Testis (tissue), 2 donors: ENCODE measurements at regions not wholly inside any gene's neighbourhood (a gene's known extent, or its start where the extent isn't known, plus 50 kb on each side); places are given as distances from the start of the nearest gene placed in this dataset.

Experiments used
- DNase-seq: peaks from one replicate; pipeline ENCODE4 v3.0.0-alpha.2; 2019
- H3K27ac ChIP-seq, 2 donors: fragments of 200-600 bp; sonication (generic); one replicate each; pipeline ENCODE4 v1.5.1; 2019
- H3K27me3 ChIP-seq: fragments of 200-600 bp; sonication (generic); one replicate; pipeline ENCODE4 v1.5.1; 2019
- H3K36me3 ChIP-seq: fragments of 200-600 bp; sonication (generic); one replicate; pipeline ENCODE4 v1.5.1; 2017; ENCODE audit warnings: low read depth; ENCODE audit errors: missing control alignments
- H3K4me1 ChIP-seq: fragments of 200-600 bp; sonication (generic); one replicate; pipeline ENCODE4 v1.5.1; 2019
- H3K4me3 ChIP-seq, 2 donors: fragments of 200-600 bp; sonication (generic); one replicate each; pipeline ENCODE4 v1.5.1; 2017 to 2019
- H3K9me3 ChIP-seq: fragments of 200-600 bp; sonication (generic); one replicate; pipeline ENCODE4 v1.5.1; 2017
- CTCF ChIP-seq, 3 experiments: fragments of 450-650 bp in 2 of 3; fragments of 200-600 bp in 1 of 3; sonication (generic) in 1 of 3; IDR thresholded peaks; one replicate each; pipeline ENCODE4 v1.5.1; 2016 to 2019; ENCODE audit warnings: antibody characterized with exemption in 3 of 3, mild to moderate bottlenecking in 2 of 3, moderate library complexity in 1 of 3
- POLR2A ChIP-seq: fragments of 450-650 bp; IDR thresholded peaks from one replicate; pipeline ENCODE4 v1.6.1; 2017; ENCODE audit warnings: antibody characterized with exemption, mild to moderate bottlenecking, moderate library complexity
- WGBS, 2 donors: methylation state at CpG; one replicate each; pipeline ENCODE4 v1.1.5; 2018; 5-methylcytosine and 5-hydroxymethylcytosine counted together
- intact Hi-C: fragments of 100-400 bp; cut with DNase I; formaldehyde crosslinking; loops from one replicate; pipeline ENCODE4 v1.15.1; 2023; ENCODE audit warnings: low total_unique reads
- small RNA-seq, 2 donors: library from RNA; depleted of rRNA; stranded (forward); fragments of <200 nt; gene quantifications; one replicate each; pipeline ENCODE3, GENCODE V24; 2016

DNA sequence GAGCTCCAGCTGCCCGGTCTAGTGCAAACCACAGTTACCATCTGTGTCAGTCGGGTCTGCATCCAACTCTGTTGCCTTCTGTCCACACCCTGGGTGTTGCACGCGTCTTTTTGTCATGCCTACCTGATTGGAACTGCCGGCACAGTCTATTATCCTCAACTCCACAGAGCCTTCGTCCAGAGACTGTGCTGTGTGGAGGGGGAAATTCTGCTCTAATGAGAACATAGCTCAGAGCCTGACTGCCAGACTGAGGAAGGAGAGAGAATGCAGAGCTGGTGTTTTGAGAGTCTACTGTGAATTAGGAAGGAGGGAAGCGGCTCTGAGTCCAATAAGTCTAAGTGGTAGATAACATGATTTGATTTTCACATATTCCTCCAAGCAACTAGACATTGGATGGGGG lies 68.3 kb upstream of the GPR139 start:
- Histone ChIP-seq H3K4me3 (no peak overlapping the region), H3K9me3 (no peaks in the 10 kb centered on the region), H3K4me1 (no peaks in the 10 kb centered on the region), H3K27ac (no peak overlapping the region), H3K27me3 (no peaks in the 10 kb centered on the region), H3K36me3 (no peaks in the 10 kb centered on the region)
- DNase-seq, result no peak
- no peak for TF ChIP-seq POLR2A
- TF ChIP-seq CTCF (IDR thresholded peaks at IDR 0.05), result no peak
- intact Hi-C loops, result no loop called here
- WGBS, 2 donors, result 82 to 84% methylated on average over 6 to 7 of the region's 7 CpGs

- H3K27ac ChIP-seq, result no peak overlapping the region
- intact Hi-C loops, result no loop called here
- H3K9me3 ChIP-seq, result no peaks in the 10 kb centered on the region
- H3K36me3 ChIP-seq, result no peaks in the 10 kb centered on the region
- WGBS, 2 donors, result 78 to 85% methylated on average over 2 of the region's 2 CpGs
- H3K27me3 ChIP-seq, result no peaks in the 10 kb centered on the region
- DNase-seq, result no peak
- TF ChIP-seq CTCF (IDR thresholded peaks at IDR 0.05), result no peak
- H3K4me3 ChIP-seq, result no peak overlapping the region
- H3K4me1 ChIP-seq, result no peaks in the 10 kb centered on the region
These were observed 64.2 kb upstream of the GPR139 start for GRCh38 chr16:20137909-20138308.

DNA sequence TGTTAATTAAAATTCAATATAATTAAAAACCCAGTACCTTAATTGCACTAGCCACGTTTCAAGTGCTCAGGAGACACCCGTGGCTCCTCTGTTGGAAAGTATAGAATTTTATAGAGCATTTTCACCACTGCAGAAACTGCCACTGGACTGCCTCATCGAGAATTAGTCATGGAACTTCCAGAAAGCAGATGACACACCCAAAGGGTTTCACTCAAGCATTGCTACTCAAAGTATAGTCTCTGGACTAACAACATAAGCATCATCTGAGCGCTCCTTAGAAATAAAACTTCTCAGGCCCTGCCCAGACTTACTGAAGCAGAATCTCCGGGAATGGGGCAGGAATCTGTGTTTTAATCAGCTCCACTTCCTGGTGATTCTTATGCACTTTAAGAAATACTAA lies 63.5 kb upstream of the GPR139 start:
- no peak for DNase-seq
- Histone ChIP-seq H3K4me1 (no peaks in the 10 kb centered on the region), H3K27me3 (no peaks in the 10 kb centered on the region), H3K36me3 (no peaks in the 10 kb centered on the region), H3K4me3 (no peak overlapping the region), H3K27ac (no peak overlapping the region), H3K9me3 (no peaks in the 10 kb centered on the region)
- intact Hi-C loops, result no loop called here
- 83 to 84% methylated on average over 5 of the region's 5 CpGs for WGBS, 2 donors
- TF ChIP-seq POLR2A (no peak), CTCF (IDR thresholded peaks at IDR 0.05) (no peak)

GRCh38 chr16:20136446-20136968 lies 62.8 kb upstream of the GPR139 start:
- Histone ChIP-seq H3K9me3 (no peaks in the 10 kb centered on the region), H3K27me3 (no peaks in the 10 kb centered on the region), H3K4me3 (no peak overlapping the region), H3K4me1 (no peaks in the 10 kb centered on the region), H3K27ac (no peak overlapping the region), H3K36me3 (no peaks in the 10 kb centered on the region)
- intact Hi-C loops, result no loop called here
- DNase-seq, result no peak
- TF ChIP-seq CTCF (IDR thresholded peaks at IDR 0.05), result no peak
- TF ChIP-seq POLR2A, result no peak
- 77% methylated on average over 2 of the region's 2 CpGs for WGBS, 2 donors

DNA sequence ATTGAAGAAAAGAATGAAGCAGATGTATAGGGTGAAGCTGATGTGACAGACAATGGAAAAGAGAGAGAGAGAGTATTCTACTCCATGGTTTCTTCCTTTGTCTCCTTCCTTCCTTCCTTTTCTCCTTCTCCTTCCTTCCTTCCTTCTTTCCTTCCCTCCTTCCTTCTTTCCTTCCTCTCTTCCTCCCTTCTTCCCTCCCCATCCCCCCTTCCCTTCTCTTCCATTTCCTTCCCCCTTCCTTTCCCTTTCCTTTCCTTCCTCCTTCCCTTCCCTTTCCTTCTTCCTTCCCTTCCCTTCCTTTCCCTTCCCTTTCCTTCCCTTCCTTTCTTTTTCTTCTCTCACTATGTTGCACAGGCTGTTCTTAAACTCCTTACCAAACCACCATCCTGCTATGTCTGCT lies 55.7 kb upstream of the GPR139 start:
- no peak overlapping the region for H3K27ac ChIP-seq
- DNase-seq, result no peak
- no peaks in the 10 kb centered on the region for H3K27me3 ChIP-seq
- intact Hi-C loops, result no loop called here
- TF ChIP-seq POLR2A, result no peak
- TF ChIP-seq CTCF (IDR thresholded peaks at IDR 0.05), result no peak
- H3K4me1 ChIP-seq, result no peaks in the 10 kb centered on the region
- H3K9me3 ChIP-seq, result no peaks in the 10 kb centered on the region
- no peak overlapping the region for H3K4me3 ChIP-seq
- H3K36me3 ChIP-seq, result no peaks in the 10 kb centered on the region

Small RNA genes in the stretch of these regions (small RNA-seq; reads per million reads assigned to genes)
- 0 reads per million in 2 donors for gene SNRPEP3
